HK-2 (cell line): ENCODE measurements at regions not wholly inside any gene's neighbourhood (a gene's known extent, or its start where the extent isn't known, plus 50 kb on each side); places are given as distances from the start of the nearest gene placed in this dataset.
"Not testable (repeated sequence)": the region's sequence is repeated elsewhere in the genome, so short reads cannot be mapped to it uniquely, and the experiment has no call there.

Experiments
- DNase-seq: peaks from one replicate; pipeline ENCODE4 v3.0.0-alpha.2; 2018; ENCODE audit not compliant: unreplicated experiment

- DNase-seq, result not testable (repeated sequence)
Measured at GRCh38 chr14:86905386-86905926, 1087.5 kb downstream of the GALC start.

GRCh38 chr14:86902176-86902950, 1090.6 kb downstream of the GALC start:
- DNase-seq, result no peak

- no peak for DNase-seq
Measured at GRCh38 chr14:86897704-86898513, 1095.1 kb downstream of the GALC start.

- no peak for DNase-seq
Measured at GRCh38 chr14:86897224-86897623, 1095.8 kb downstream of the GALC start.

- no peak for DNase-seq
Measured at GRCh38 chr14:86896701-86897100, 1096.3 kb downstream of the GALC start.

GRCh38 chr14:86892152-86892956, 1100.6 kb downstream of the GALC start:
- DNase-seq, result no peak

- no peak for DNase-seq
Measured at GRCh38 chr14:86885280-86885679, 1107.7 kb downstream of the GALC start.

- DNase-seq, result no peak
Measured at GRCh38 chr14:86884498-86884897, 1108.5 kb downstream of the GALC start.

- DNase-seq, result no peak
Measured at GRCh38 chr14:86882818-86883217, 1110.2 kb downstream of the GALC start.

- no peak for DNase-seq
Measured at GRCh38 chr14:86865934-86866333, 1127.0 kb downstream of the GALC start.

- peak; percentile 17 for DNase-seq
Measured at GRCh38 chr14:86858591-86858990, 1134.4 kb downstream of the GALC start.

GRCh38 chr14:86858031-86858430, 1135.0 kb downstream of the GALC start:
- DNase-seq, result no peak

GRCh38 chr14:86852530-86852929, 1140.5 kb downstream of the GALC start:
- DNase-seq, result no peak

- no peak for DNase-seq
Measured at GRCh38 chr14:86847140-86847539, 1145.8 kb downstream of the GALC start.

- DNase-seq, result no peak
Measured at GRCh38 chr14:86838363-86838762, 1154.6 kb downstream of the GALC start.

- no peak for DNase-seq
Measured at GRCh38 chr14:86826661-86827060, 1166.3 kb downstream of the GALC start.

GRCh38 chr14:86824167-86824566, 1168.8 kb downstream of the GALC start:
- no peak for DNase-seq

- no peak for DNase-seq
Measured at GRCh38 chr14:86823581-86823980, 1169.4 kb downstream of the GALC start.

- DNase-seq, result no peak
Measured at GRCh38 chr14:86815341-86815740, 1177.6 kb downstream of the GALC start.

- no peak for DNase-seq
Measured at GRCh38 chr14:86802726-86803125, 1190.3 kb downstream of the GALC start.

- DNase-seq, result peak; percentile 11
Measured at GRCh38 chr14:86799244-86799647, 1193.7 kb downstream of the GALC start.

- DNase-seq, result no peak
Measured at GRCh38 chr14:86798330-86798729, 1194.7 kb downstream of the GALC start.
